ENCODE measurements at regions not wholly inside any gene's neighbourhood (a gene's known extent, or its start where the extent isn't known, plus 50 kb on each side); places are given as distances from the start of the nearest gene placed in this dataset.

DNA sequence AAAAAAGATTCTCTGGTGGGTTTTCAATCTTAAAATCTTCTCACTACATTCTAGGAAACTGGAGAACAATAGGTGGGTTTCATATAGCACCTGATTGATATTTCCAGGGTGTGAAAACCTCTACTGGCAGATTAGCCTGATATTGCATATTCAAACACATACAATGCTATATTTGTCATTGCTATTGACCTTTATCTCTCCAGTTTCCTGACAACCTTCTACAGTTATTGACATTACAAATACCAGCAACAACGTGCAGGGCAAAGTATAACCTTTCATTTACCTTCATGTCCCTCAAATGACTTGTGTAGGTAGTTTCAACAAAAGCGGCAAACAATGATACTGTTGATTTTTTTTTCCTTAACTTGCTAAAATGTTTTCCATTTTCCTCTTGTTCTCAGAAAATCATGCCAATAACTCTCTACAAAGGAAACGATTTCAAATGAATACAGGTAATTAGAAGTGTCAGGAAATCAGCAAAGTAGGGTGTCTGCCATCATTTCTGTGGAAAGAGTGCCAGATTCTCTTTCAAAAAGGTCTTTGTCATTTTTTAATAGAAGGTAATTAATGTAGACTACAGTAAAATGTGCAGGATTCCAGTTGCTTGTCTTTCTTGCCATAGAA, 72.6 kb upstream of the CDIN1 start (continued):
- TF ChIP-seq, protein P1, sequence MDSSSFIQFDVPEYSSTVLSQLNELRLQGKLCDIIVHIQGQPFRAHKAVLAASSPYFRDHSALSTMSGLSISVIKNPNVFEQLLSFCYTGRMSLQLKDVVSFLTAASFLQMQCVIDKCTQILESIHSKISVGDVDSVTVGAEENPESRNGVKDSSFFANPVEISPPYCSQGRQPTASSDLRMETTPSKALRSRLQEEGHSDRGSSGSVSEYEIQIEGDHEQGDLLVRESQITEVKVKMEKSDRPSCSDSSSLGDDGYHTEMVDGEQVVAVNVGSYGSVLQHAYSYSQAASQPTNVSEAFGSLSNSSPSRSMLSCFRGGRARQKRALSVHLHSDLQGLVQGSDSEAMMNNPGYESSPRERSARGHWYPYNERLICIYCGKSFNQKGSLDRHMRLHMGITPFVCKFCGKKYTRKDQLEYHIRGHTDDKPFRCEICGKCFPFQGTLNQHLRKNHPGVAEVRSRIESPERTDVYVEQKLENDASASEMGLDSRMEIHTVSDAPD (CRISPR knock-in tag; IDR thresholded peaks at IDR 0.05), result peak; percentile 64; the same call in 1 of the 2 replicates
- no peak for TF ChIP-seq FOSL1 (CRISPR knock-in tag; IDR thresholded peaks at IDR 0.05; ENCODE audit: borderline replicate concordance)
- TF ChIP-seq, protein P2, sequence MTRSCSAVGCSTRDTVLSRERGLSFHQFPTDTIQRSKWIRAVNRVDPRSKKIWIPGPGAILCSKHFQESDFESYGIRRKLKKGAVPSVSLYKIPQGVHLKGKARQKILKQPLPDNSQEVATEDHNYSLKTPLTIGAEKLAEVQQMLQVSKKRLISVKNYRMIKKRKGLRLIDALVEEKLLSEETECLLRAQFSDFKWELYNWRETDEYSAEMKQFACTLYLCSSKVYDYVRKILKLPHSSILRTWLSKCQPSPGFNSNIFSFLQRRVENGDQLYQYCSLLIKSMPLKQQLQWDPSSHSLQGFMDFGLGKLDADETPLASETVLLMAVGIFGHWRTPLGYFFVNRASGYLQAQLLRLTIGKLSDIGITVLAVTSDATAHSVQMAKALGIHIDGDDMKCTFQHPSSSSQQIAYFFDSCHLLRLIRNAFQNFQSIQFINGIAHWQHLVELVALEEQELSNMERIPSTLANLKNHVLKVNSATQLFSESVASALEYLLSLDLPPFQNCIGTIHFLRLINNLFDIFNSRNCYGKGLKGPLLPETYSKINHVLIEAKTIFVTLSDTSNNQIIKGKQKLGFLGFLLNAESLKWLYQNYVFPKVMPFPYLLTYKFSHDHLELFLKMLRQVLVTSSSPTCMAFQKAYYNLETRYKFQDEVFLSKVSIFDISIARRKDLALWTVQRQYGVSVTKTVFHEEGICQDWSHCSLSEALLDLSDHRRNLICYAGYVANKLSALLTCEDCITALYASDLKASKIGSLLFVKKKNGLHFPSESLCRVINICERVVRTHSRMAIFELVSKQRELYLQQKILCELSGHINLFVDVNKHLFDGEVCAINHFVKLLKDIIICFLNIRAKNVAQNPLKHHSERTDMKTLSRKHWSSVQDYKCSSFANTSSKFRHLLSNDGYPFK (CRISPR knock-in tag; IDR thresholded peaks at IDR 0.05; ENCODE audit: borderline replicate concordance), result no peak
- TF ChIP-seq, protein P3, sequence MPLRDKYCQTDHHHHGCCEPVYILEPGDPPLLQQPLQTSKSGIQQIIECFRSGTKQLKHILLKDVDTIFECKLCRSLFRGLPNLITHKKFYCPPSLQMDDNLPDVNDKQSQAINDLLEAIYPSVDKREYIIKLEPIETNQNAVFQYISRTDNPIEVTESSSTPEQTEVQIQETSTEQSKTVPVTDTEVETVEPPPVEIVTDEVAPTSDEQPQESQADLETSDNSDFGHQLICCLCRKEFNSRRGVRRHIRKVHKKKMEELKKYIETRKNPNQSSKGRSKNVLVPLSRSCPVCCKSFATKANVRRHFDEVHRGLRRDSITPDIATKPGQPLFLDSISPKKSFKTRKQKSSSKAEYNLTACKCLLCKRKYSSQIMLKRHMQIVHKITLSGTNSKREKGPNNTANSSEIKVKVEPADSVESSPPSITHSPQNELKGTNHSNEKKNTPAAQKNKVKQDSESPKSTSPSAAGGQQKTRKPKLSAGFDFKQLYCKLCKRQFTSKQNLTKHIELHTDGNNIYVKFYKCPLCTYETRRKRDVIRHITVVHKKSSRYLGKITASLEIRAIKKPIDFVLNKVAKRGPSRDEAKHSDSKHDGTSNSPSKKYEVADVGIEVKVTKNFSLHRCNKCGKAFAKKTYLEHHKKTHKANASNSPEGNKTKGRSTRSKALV (CRISPR knock-in tag; IDR thresholded peaks at IDR 0.05), result no peak
- TF ChIP-seq ZNF883 (CRISPR knock-in tag; IDR thresholded peaks at IDR 0.05; ENCODE audit: not compliant biosample characterization), result no peak
- TF ChIP-seq KMT2A (CRISPR knock-in tag; IDR thresholded peaks at IDR 0.05), result no peak
- no peak for TF ChIP-seq NBN (conservative IDR thresholded peaks at IDR 0.05)
- TF ChIP-seq, protein P4, sequence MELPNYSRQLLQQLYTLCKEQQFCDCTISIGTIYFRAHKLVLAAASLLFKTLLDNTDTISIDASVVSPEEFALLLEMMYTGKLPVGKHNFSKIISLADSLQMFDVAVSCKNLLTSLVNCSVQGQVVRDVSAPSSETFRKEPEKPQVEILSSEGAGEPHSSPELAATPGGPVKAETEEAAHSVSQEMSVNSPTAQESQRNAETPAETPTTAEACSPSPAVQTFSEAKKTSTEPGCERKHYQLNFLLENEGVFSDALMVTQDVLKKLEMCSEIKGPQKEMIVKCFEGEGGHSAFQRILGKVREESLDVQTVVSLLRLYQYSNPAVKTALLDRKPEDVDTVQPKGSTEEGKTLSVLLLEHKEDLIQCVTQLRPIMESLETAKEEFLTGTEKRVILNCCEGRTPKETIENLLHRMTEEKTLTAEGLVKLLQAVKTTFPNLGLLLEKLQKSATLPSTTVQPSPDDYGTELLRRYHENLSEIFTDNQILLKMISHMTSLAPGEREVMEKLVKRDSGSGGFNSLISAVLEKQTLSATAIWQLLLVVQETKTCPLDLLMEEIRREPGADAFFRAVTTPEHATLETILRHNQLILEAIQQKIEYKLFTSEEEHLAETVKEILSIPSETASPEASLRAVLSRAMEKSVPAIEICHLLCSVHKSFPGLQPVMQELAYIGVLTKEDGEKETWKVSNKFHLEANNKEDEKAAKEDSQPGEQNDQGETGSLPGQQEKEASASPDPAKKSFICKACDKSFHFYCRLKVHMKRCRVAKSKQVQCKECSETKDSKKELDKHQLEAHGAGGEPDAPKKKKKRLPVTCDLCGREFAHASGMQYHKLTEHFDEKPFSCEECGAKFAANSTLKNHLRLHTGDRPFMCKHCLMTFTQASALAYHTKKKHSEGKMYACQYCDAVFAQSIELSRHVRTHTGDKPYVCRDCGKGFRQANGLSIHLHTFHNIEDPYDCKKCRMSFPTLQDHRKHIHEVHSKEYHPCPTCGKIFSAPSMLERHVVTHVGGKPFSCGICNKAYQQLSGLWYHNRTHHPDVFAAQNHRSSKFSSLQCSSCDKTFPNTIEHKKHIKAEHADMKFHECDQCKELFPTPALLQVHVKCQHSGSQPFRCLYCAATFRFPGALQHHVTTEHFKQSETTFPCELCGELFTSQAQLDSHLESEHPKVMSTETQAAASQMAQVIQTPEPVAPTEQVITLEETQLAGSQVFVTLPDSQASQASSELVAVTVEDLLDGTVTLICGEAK (IDR thresholded peaks at IDR 0.05), result no peak
- TF ChIP-seq, protein P4 (CRISPR knock-in tag; IDR thresholded peaks at IDR 0.05), result no peak
- TF ChIP-seq PRPF4 (IDR thresholded peaks at IDR 0.05; ENCODE audit: low read depth, low read length, poor library complexity, severe bottlenecking), result no peak
- TF ChIP-seq ISX (CRISPR knock-in tag; conservative IDR thresholded peaks at IDR 0.05), result no peak
- TF ChIP-seq PHB2 (IDR thresholded peaks at IDR 0.05; ENCODE audit: partially characterized antibody), result no peak
- TF ChIP-seq RAD21 (CRISPR knock-in tag; IDR thresholded peaks at IDR 0.05), result no peak
- peak; percentile 91 for TF ChIP-seq NCOR1 (IDR thresholded peaks at IDR 0.05; ENCODE audit: borderline replicate concordance, low read length)
- TF ChIP-seq ZNF138 (CRISPR knock-in tag; IDR thresholded peaks at IDR 0.05; ENCODE audit: low read depth), result no peak

Data from HepG2 (cell line).